ENCODE measurements at regions not wholly inside any gene's neighbourhood (a gene's known extent, or its start where the extent isn't known, plus 50 kb on each side); places are given as distances from the start of the nearest gene placed in this dataset.

GRCh38 chrX:75673468-75673867 is 111.6 kb downstream of the MAGEE2 start:
- Histone ChIP-seq H3K79me2 (no peaks in the 10 kb centered on the region), H3K36me3 (ENCODE audit: control insufficient read depth, insufficient read depth, low read length) (no peaks in the 10 kb centered on the region), H3K9ac (no peak overlapping the region), H3K9me3 (ENCODE audit: control insufficient read depth, low read length) (no peaks in the 10 kb centered on the region), H3K27me3 (ENCODE audit: control insufficient read depth, insufficient read depth, low read length) (no peaks in the 10 kb centered on the region), H2AFZ (no peak overlapping the region), H3K27ac (no peak overlapping the region), H3K4me1 (no peaks in the 10 kb centered on the region), H3K4me3 (ENCODE audit: low read depth, low read length) (no peak overlapping the region), H3K4me2 (ENCODE audit: low read length) (no peak overlapping the region)
- no peak for TF ChIP-seq CTCF (IDR thresholded peaks at IDR 0.05)

GRCh38 chrX:75655627-75656026 is 129.4 kb downstream of the MAGEE2 start:
- Histone ChIP-seq H3K27ac (no peak overlapping the region), H3K4me3 (ENCODE audit: low read depth, low read length) (no peak overlapping the region), H3K4me1 (no peaks in the 10 kb centered on the region), H3K9ac (no peak overlapping the region), H3K36me3 (ENCODE audit: control insufficient read depth, insufficient read depth, low read length) (no peaks in the 10 kb centered on the region), H3K27me3 (ENCODE audit: control insufficient read depth, insufficient read depth, low read length) (no peaks in the 10 kb centered on the region), H3K4me2 (ENCODE audit: low read length) (no peak overlapping the region), H3K9me3 (ENCODE audit: control insufficient read depth, low read length) (no peaks in the 10 kb centered on the region), H2AFZ (no peak overlapping the region), H3K79me2 (no peaks in the 10 kb centered on the region)
- TF ChIP-seq CTCF (IDR thresholded peaks at IDR 0.05), result no peak

GRCh38 chrX:75649829-75650228 is 127.0 kb upstream of the ZDHHC15 start:
- H3K4me2 ChIP-seq (ENCODE audit: low read length), result no peak overlapping the region
- no peak overlapping the region for H3K4me3 ChIP-seq (ENCODE audit: low read depth, low read length)
- no peak overlapping the region for H2AFZ ChIP-seq
- H3K4me1 ChIP-seq, result no peaks in the 10 kb centered on the region
- TF ChIP-seq CTCF (IDR thresholded peaks at IDR 0.05), result no peak
- H3K36me3 ChIP-seq (ENCODE audit: control insufficient read depth, insufficient read depth, low read length), result no peaks in the 10 kb centered on the region
- no peaks in the 10 kb centered on the region for H3K27me3 ChIP-seq (ENCODE audit: control insufficient read depth, insufficient read depth, low read length)
- no peak overlapping the region for H3K9ac ChIP-seq
- no peak overlapping the region for H3K27ac ChIP-seq
- H3K79me2 ChIP-seq, result no peaks in the 10 kb centered on the region
- H3K9me3 ChIP-seq (ENCODE audit: control insufficient read depth, low read length), result no peaks in the 10 kb centered on the region

- H3K4me3 ChIP-seq (ENCODE audit: low read depth, low read length), result no peak overlapping the region
- H3K79me2 ChIP-seq, result no peaks in the 10 kb centered on the region
- H2AFZ ChIP-seq, result no peak overlapping the region
- H3K9me3 ChIP-seq (ENCODE audit: control insufficient read depth, low read length), result no peaks in the 10 kb centered on the region
- H3K27me3 ChIP-seq (ENCODE audit: control insufficient read depth, insufficient read depth, low read length), result no peaks in the 10 kb centered on the region
- no peak overlapping the region for H3K9ac ChIP-seq
- H3K4me2 ChIP-seq (ENCODE audit: low read length), result no peak overlapping the region
- no peak overlapping the region for H3K27ac ChIP-seq
- no peak for TF ChIP-seq CTCF (IDR thresholded peaks at IDR 0.05)
- no peaks in the 10 kb centered on the region for H3K4me1 ChIP-seq
- H3K36me3 ChIP-seq (ENCODE audit: control insufficient read depth, insufficient read depth, low read length), result no peaks in the 10 kb centered on the region
Observed at GRCh38 chrX:75648803-75649588, 126.2 kb upstream of the ZDHHC15 start.

GRCh38 chrX:75642811-75643361 is 120.0 kb upstream of the ZDHHC15 start:
- H3K9me3 ChIP-seq (ENCODE audit: control insufficient read depth, low read length), result no peaks in the 10 kb centered on the region
- no peaks in the 10 kb centered on the region for H3K27me3 ChIP-seq (ENCODE audit: control insufficient read depth, insufficient read depth, low read length)
- H3K4me2 ChIP-seq (ENCODE audit: low read length), result no peak overlapping the region
- no peak for TF ChIP-seq CTCF (IDR thresholded peaks at IDR 0.05)
- no peak overlapping the region for H3K4me3 ChIP-seq (ENCODE audit: low read depth, low read length)
- H3K27ac ChIP-seq, result no peak overlapping the region
- H3K4me1 ChIP-seq, result no peaks in the 10 kb centered on the region
- no peak overlapping the region for H3K9ac ChIP-seq
- no peak overlapping the region for H2AFZ ChIP-seq
- no peaks in the 10 kb centered on the region for H3K79me2 ChIP-seq
- no peaks in the 10 kb centered on the region for H3K36me3 ChIP-seq (ENCODE audit: control insufficient read depth, insufficient read depth, low read length)

All from parathyroid adenoma (tissue), 2 donors.